ENCODE measurements at regions not wholly inside any gene's neighbourhood (a gene's known extent, or its start where the extent isn't known, plus 50 kb on each side); places are given as distances from the start of the nearest gene placed in this dataset.

- peak in 1 of 2 donors; percentile 27 for ATAC-seq (replicated peaks in 1 of 2)
Observed at GRCh38 chr10:4034907-4035598, 250.0 kb upstream of the KLF6 start.

DNA sequence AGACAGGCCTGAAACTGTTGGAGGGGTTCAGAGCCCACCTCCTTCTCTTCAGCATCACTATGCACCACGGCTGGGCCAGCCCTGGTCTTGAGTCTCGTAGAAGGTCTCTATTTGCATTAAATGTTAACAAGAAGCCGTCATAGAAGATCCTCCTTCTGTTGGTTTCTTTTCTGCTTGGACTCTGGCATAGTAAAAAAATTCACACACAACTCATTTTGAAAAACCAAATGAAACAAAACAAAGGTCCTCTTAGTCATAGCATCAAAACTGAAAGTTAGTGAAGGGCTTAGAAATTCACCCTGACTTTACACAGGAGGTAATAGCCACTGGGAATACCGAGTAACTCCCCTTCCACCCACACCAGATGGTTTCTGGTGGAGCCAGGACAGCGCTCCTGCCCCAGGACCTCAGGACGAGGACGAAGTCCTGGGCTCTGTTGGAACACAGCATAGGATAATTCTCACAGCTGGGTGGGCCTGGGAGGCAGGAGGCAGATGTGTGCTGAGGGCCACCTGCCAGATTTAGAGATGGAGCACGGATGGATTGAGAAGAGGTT lies 248.4 kb upstream of the KLF6 start:
- ATAC-seq (replicated peaks in 1 of 2): peak; percentile 90
- Mint-ChIP-seq H3K4me1 (ENCODE audit: low read depth) (peaks cover 38% of the 10 kb centered on the region), H3K27me3 (ENCODE audit: low read depth) (no peaks in the 10 kb centered on the region), H3K27ac (peak overlapping the region; percentile 67), H3K36me3 (ENCODE audit: insufficient read depth in 2 of 2) (no peaks in the 10 kb centered on the region), H3K4me3 (peak overlapping the region; percentile 77 to 81), H3K9me3 (no peaks in the 10 kb centered on the region)
- peak; percentile 9 to 17 for DNase-seq

More at GRCh38 chr10:4034907-4035598, 250.0 kb upstream of the KLF6 start:
- Mint-ChIP-seq H3K27me3 (ENCODE audit: low read depth) (no peaks in the 10 kb centered on the region), H3K36me3 (ENCODE audit: insufficient read depth in 2 of 2) (no peaks in the 10 kb centered on the region), H3K4me1 (ENCODE audit: low read depth) (peaks cover 38% of the 10 kb centered on the region), H3K4me3 (peak overlapping the region; percentile 77 to 81), H3K9me3 (no peaks in the 10 kb centered on the region), H3K27ac (peak overlapping the region; percentile 63)
- DNase-seq: peak; percentile 15 to 24

DNA sequence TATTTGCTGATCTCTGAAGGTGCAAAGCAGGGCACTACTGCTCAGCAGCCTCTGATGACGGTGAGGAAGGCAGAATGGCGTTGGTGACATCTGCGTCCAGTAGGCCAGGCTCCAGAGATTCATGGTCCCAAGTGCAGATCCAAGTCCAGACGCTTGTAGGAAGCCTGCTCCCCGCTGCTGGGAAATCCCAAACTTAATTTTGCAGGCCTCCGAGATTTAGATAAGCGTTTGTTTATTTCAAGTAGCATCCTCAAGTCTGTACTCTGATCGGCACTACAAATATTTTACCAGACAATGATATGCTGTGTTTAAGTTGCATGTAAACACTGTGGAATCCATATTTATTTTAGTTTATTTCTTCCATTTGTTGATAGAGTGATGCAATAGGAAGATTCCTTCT lies 244.9 kb upstream of the KLF6 start:
- no peaks in the 10 kb centered on the region for H3K36me3 Mint-ChIP-seq (ENCODE audit: insufficient read depth in 2 of 2)
- DNase-seq (no peak), ATAC-seq (replicated peaks in 1 of 2) (no peak)
- no peak overlapping the region for H3K4me3 Mint-ChIP-seq
- no peaks in the 10 kb centered on the region for H3K27me3 Mint-ChIP-seq (ENCODE audit: low read depth)
- no peaks in the 10 kb centered on the region for H3K9me3 Mint-ChIP-seq
- peaks cover 31% of the 10 kb centered on the region for H3K4me1 Mint-ChIP-seq (ENCODE audit: low read depth)
- H3K27ac Mint-ChIP-seq: no peak overlapping the region

DNA sequence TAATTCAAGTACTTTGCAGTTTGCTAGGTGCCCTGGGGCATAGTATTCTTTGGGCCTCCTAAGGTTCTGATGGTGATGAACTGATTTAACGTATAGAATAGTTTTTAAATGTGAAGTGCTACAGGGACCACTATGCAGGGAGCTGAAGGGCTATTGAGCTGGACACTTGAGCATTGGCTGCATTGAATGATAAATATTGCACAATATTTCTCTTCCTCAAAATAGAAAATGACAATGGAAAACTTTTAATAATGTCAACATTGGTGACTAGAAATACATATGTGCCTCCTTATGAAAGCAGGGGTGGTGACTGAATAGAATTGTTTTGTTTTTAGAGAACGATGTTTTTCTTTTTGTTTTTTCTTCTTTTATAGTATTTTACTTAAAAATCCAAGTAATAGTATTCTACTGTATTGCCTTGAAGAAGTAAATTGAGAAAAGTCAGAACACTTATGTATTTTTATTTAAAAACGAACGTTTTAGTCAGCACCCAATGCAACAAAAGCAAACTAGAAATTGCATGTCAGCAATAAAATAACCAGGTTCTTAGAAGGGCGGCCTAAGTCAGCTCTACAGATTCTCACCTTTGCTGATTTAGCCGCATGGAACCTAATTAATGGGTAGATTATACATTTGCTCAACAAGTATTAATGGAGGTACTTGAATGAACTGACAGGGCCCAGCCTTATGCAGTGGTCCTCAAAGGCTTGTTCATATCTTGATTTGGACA lies 244.0 kb upstream of the KLF6 start:
- Mint-ChIP-seq H3K4me1 (ENCODE audit: low read depth) (peaks cover 23% of the 10 kb centered on the region), H3K36me3 (ENCODE audit: insufficient read depth in 2 of 2) (no peaks in the 10 kb centered on the region), H3K27me3 (ENCODE audit: low read depth) (no peaks in the 10 kb centered on the region), H3K4me3 (no peak overlapping the region), H3K27ac (no peak overlapping the region), H3K9me3 (no peaks in the 10 kb centered on the region)
- DNase-seq: no peak
- no peak for ATAC-seq (replicated peaks in 1 of 2)

- no peaks in the 10 kb centered on the region for H3K9me3 Mint-ChIP-seq
- ATAC-seq (replicated peaks in 1 of 2) (peak; percentile 52 to 60), DNase-seq (no peak)
- H3K27ac Mint-ChIP-seq: no peak overlapping the region
- H3K36me3 Mint-ChIP-seq (ENCODE audit: insufficient read depth in 2 of 2): no peaks in the 10 kb centered on the region
- H3K27me3 Mint-ChIP-seq (ENCODE audit: low read depth): no peaks in the 10 kb centered on the region
- H3K4me3 Mint-ChIP-seq: no peak overlapping the region
- H3K4me1 Mint-ChIP-seq (ENCODE audit: low read depth): peaks cover 13% of the 10 kb centered on the region
Observed at GRCh38 chr10:4028027-4028471, 243.0 kb upstream of the KLF6 start.

GRCh38 chr10:4025339-4025738 lies 240.3 kb upstream of the KLF6 start:
- no peaks in the 10 kb centered on the region for H3K27me3 Mint-ChIP-seq (ENCODE audit: low read depth)
- peaks cover 4% of the 10 kb centered on the region for H3K4me1 Mint-ChIP-seq (ENCODE audit: low read depth)
- no peak overlapping the region for H3K27ac Mint-ChIP-seq
- no peak for DNase-seq
- H3K36me3 Mint-ChIP-seq (ENCODE audit: insufficient read depth in 2 of 2): no peaks in the 10 kb centered on the region
- no peak for ATAC-seq (replicated peaks in 1 of 2)
- peaks cover 0 to 3% of the 10 kb centered on the region in 2 donors for H3K9me3 Mint-ChIP-seq
- no peak overlapping the region for H3K4me3 Mint-ChIP-seq

DNA sequence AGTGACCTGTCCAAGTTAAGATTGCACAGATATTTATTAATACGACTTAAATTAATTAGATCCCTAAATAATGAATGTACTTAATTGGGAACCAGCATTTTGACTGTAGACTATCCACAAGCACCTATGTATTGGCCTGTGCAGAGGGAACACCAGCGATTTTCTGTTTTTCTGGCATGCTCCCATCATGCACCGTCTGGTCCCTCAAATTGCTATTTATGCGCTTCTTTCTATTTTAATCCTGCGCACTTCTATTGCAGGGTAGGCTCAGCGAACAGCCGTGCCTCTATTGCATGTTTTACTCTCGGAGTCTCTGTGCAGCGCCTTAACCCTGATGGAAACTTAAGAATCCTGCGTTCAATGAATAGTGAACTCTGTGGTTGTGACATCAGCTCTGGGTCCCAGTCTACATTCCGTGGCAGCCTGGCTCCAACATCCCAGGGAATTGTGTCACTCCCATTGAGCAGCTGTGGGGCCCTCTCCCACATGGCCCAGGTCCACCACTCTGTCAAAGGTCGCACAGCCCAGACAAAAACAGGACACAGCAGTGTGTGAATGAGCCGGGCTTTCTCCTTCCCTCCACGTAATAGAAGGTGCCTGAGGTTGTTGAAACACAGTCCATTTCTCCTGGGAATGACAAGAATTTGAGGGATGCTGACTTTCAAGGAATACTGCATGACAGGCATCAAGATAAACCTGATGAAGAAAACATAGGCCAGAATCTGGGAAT lies 239.7 kb upstream of the KLF6 start:
- peaks cover 0 to 3% of the 10 kb centered on the region in 2 donors for H3K9me3 Mint-ChIP-seq
- H3K27ac Mint-ChIP-seq: no peak overlapping the region
- no peak for DNase-seq
- H3K4me3 Mint-ChIP-seq: no peak overlapping the region
- H3K36me3 Mint-ChIP-seq (ENCODE audit: insufficient read depth in 2 of 2): no peaks in the 10 kb centered on the region
- no peaks in the 10 kb centered on the region for H3K27me3 Mint-ChIP-seq (ENCODE audit: low read depth)
- ATAC-seq (replicated peaks in 1 of 2): no peak
- H3K4me1 Mint-ChIP-seq (ENCODE audit: low read depth): peaks cover 4% of the 10 kb centered on the region

DNA sequence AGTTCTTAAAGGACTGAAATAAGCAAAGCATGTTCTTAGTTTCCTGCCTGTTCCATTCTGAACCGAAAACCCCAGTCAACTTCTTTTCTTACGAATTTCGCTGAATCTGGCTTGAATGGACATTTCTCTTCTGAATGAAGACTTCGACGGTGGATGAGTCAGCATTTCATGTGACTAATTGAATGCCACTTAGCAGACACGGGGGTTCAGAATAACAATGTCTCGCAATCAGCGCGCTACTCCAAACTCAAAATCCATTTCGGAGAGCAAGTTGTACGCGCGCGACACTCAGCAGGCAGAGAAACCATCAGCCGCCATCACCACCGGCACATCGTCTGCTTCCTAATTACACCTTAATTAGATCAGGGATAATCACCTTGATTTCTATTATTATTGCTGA lies 239.0 kb upstream of the KLF6 start:
- peaks cover 4% of the 10 kb centered on the region for H3K4me1 Mint-ChIP-seq (ENCODE audit: low read depth)
- H3K27ac Mint-ChIP-seq: no peak overlapping the region
- no peak overlapping the region for H3K4me3 Mint-ChIP-seq
- no peaks in the 10 kb centered on the region for H3K27me3 Mint-ChIP-seq (ENCODE audit: low read depth)
- no peak for DNase-seq
- no peak for ATAC-seq (replicated peaks in 1 of 2)
- no peaks in the 10 kb centered on the region for H3K36me3 Mint-ChIP-seq (ENCODE audit: insufficient read depth in 2 of 2)
- H3K9me3 Mint-ChIP-seq: peaks cover 0 to 3% of the 10 kb centered on the region in 2 donors

DNA sequence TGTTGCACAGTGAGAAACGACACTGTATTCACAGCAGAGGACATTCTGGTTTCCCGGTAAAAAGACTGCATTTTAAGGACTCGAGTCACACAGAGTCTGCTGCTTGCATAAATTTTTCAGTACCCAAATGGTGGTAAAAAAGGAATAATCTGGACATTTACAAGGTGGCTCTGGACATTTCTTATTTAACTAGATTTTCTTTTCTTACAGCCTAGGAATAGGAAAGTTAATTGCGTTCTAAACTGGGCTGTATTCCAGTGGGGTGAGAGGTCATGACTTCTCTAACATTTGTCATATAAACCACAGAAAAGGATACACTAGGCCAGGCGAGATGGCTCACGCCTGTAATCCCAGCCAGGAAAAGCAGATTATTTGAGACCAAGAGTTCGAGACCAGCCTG lies 237.5 kb upstream of the KLF6 start:
- no peak overlapping the region for H3K4me3 Mint-ChIP-seq
- H3K4me1 Mint-ChIP-seq (ENCODE audit: low read depth): peaks cover 8% of the 10 kb centered on the region
- no peaks in the 10 kb centered on the region for H3K27me3 Mint-ChIP-seq (ENCODE audit: low read depth)
- DNase-seq (no peak), ATAC-seq (replicated peaks in 1 of 2) (no peak)
- H3K9me3 Mint-ChIP-seq: peaks cover 0 to 3% of the 10 kb centered on the region in 2 donors
- no peaks in the 10 kb centered on the region for H3K36me3 Mint-ChIP-seq (ENCODE audit: insufficient read depth in 2 of 2)
- H3K27ac Mint-ChIP-seq: no peak overlapping the region

DNA sequence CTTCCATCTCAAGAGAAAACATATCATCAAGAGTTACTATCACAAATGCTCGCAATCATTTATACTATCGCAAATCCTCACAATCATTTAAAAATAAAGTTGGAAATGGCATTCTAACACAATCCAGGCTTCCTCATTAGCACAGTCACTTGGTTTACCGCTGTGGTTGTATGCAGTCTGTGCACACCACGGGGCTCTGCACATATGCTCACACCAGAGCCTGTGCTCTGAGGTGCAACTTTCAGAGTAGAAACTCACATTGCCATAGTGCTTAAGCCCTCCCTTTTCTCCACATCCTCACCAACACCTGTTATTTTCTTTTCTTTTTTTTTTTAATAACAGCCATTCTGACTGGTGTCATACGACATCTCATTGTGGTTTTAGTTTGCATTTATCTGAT lies 235.6 kb upstream of the KLF6 start:
- Mint-ChIP-seq H3K4me3 (no peak overlapping the region), H3K27me3 (ENCODE audit: low read depth) (no peaks in the 10 kb centered on the region), H3K9me3 (peaks cover 0 to 3% of the 10 kb centered on the region in 2 donors), H3K27ac (no peak overlapping the region), H3K4me1 (ENCODE audit: low read depth) (peaks cover 8% of the 10 kb centered on the region), H3K36me3 (ENCODE audit: insufficient read depth in 2 of 2) (no peaks in the 10 kb centered on the region)
- DNase-seq: no peak
- ATAC-seq (replicated peaks in 1 of 2): no peak

GRCh38 chr10:4018054-4018511 lies 233.1 kb upstream of the KLF6 start:
- H3K4me3 Mint-ChIP-seq: no peak overlapping the region
- H3K27me3 Mint-ChIP-seq (ENCODE audit: low read depth): no peaks in the 10 kb centered on the region
- no peak overlapping the region for H3K27ac Mint-ChIP-seq
- DNase-seq (peak in 1 of 2 donors; percentile 9), ATAC-seq (replicated peaks in 1 of 2) (peak; percentile 56 to 65)
- H3K9me3 Mint-ChIP-seq: peaks cover 0 to 3% of the 10 kb centered on the region in 2 donors
- peaks cover 18% of the 10 kb centered on the region for H3K4me1 Mint-ChIP-seq (ENCODE audit: low read depth)
- H3K36me3 Mint-ChIP-seq (ENCODE audit: insufficient read depth in 2 of 2): no peaks in the 10 kb centered on the region

- peaks cover 0 to 3% of the 10 kb centered on the region in 2 donors for H3K9me3 Mint-ChIP-seq
- H3K4me1 Mint-ChIP-seq (ENCODE audit: low read depth): peaks cover 18% of the 10 kb centered on the region
- no peak overlapping the region for H3K4me3 Mint-ChIP-seq
- H3K36me3 Mint-ChIP-seq (ENCODE audit: insufficient read depth in 2 of 2): no peaks in the 10 kb centered on the region
- DNase-seq (no peak), ATAC-seq (replicated peaks in 1 of 2) (no peak)
- no peak overlapping the region for H3K27ac Mint-ChIP-seq
- no peaks in the 10 kb centered on the region for H3K27me3 Mint-ChIP-seq (ENCODE audit: low read depth)
Observed at GRCh38 chr10:4017336-4017735, 232.3 kb upstream of the KLF6 start.
